HG03066 (cell line): ENCODE measurements at regions not wholly inside any gene's neighbourhood (a gene's known extent, or its start where the extent isn't known, plus 50 kb on each side); places are given as distances from the start of the nearest gene placed in this dataset.
"Not testable (repeated sequence)": the region's sequence is repeated elsewhere in the genome, so short reads cannot be mapped to it uniquely, and the experiment has no call there.

Experiments used
- ATAC-seq: cut with Tn5 transposase; IDR thresholded peaks from one replicate; pipeline ENCODE4 v1.9.1; 2021; ENCODE audit warnings: low read depth; ENCODE audit not compliant: unreplicated experiment

- no peak for ATAC-seq
These were observed 159.8 kb downstream of the HS3ST3B1 start for GRCh38 chr17:14460516-14461226.

- ATAC-seq: no peak
These were observed 159.1 kb downstream of the HS3ST3B1 start for GRCh38 chr17:14459955-14460354.

- ATAC-seq: no peak
These were observed 157.8 kb downstream of the HS3ST3B1 start for GRCh38 chr17:14458724-14459123.

GRCh38 chr17:14454746-14455145 is 153.9 kb downstream of the HS3ST3B1 start:
- ATAC-seq: no peak

GRCh38 chr17:14452856-14453255 is 152.0 kb downstream of the HS3ST3B1 start:
- no peak for ATAC-seq

- no peak for ATAC-seq
These were observed 150.9 kb downstream of the HS3ST3B1 start for GRCh38 chr17:14451729-14452191.

GRCh38 chr17:14448818-14449217 is 147.9 kb downstream of the HS3ST3B1 start:
- no peak for ATAC-seq

- no peak for ATAC-seq
These were observed 145.9 kb downstream of the HS3ST3B1 start for GRCh38 chr17:14446825-14447224.

GRCh38 chr17:14444915-14445314 is 144.0 kb downstream of the HS3ST3B1 start:
- ATAC-seq: no peak

GRCh38 chr17:14442798-14443528 is 142.1 kb downstream of the HS3ST3B1 start:
- no peak for ATAC-seq

GRCh38 chr17:14437176-14437575 is 136.3 kb downstream of the HS3ST3B1 start:
- no peak for ATAC-seq

GRCh38 chr17:14436266-14436665 is 135.4 kb downstream of the HS3ST3B1 start:
- ATAC-seq: no peak

GRCh38 chr17:14434506-14434905 is 133.6 kb downstream of the HS3ST3B1 start:
- no peak for ATAC-seq

GRCh38 chr17:14432079-14432478 is 131.2 kb downstream of the HS3ST3B1 start:
- ATAC-seq: no peak

- no peak for ATAC-seq
These were observed 128.2 kb downstream of the HS3ST3B1 start for GRCh38 chr17:14429084-14429483.

- ATAC-seq: no peak
These were observed 127.8 kb downstream of the HS3ST3B1 start for GRCh38 chr17:14428648-14429029.

GRCh38 chr17:14427900-14428647 is 127.2 kb downstream of the HS3ST3B1 start:
- ATAC-seq: no peak

GRCh38 chr17:14423156-14423555 is 122.3 kb downstream of the HS3ST3B1 start:
- ATAC-seq: not testable (repeated sequence)

- no peak for ATAC-seq
These were observed 116.5 kb downstream of the HS3ST3B1 start for GRCh38 chr17:14417336-14417735.

- no peak for ATAC-seq
These were observed 108.4 kb downstream of the HS3ST3B1 start for GRCh38 chr17:14409292-14409691.

GRCh38 chr17:14407541-14407940 is 106.7 kb downstream of the HS3ST3B1 start:
- no peak for ATAC-seq
